ENCODE measurements at regions not wholly inside any gene's neighbourhood (a gene's known extent, or its start where the extent isn't known, plus 50 kb on each side); places are given as distances from the start of the nearest gene placed in this dataset.

DNA sequence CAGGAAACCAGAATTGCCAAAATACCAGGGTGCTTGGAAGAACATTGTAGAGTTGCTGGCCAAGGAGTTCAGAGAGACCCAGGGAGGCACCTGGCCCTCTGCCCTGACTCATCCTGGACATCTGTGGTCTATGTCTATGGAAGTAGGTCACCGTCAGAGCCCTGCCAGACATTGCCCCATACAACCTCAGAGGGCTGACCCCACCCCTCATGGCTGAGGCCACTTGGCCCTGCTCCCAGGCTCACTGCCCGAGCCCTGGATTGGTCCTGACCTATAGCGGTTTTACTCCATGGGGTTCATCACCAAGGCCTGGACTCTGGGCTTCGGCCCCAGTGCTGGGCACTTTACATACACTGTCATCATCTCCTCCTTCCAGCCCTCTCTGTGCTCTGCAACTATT lies 233.1 kb downstream of the PTPRU start:
- TF ChIP-seq EP300 (IDR thresholded peaks at IDR 0.05), result no peak
- TF ChIP-seq, protein P1, sequence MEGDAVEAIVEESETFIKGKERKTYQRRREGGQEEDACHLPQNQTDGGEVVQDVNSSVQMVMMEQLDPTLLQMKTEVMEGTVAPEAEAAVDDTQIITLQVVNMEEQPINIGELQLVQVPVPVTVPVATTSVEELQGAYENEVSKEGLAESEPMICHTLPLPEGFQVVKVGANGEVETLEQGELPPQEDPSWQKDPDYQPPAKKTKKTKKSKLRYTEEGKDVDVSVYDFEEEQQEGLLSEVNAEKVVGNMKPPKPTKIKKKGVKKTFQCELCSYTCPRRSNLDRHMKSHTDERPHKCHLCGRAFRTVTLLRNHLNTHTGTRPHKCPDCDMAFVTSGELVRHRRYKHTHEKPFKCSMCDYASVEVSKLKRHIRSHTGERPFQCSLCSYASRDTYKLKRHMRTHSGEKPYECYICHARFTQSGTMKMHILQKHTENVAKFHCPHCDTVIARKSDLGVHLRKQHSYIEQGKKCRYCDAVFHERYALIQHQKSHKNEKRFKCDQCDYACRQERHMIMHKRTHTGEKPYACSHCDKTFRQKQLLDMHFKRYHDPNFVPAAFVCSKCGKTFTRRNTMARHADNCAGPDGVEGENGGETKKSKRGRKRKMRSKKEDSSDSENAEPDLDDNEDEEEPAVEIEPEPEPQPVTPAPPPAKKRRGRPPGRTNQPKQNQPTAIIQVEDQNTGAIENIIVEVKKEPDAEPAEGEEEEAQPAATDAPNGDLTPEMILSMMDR (IDR thresholded peaks at IDR 0.05), result no peak

Data from ovary (tissue), 3 donors.